ENCODE measurements at regions not wholly inside any gene's neighbourhood (a gene's known extent, or its start where the extent isn't known, plus 50 kb on each side); places are given as distances from the start of the nearest gene placed in this dataset.

- TF ChIP-seq ZNF274 (IDR thresholded peaks at IDR 0.05; ENCODE audit: insufficient read depth, insufficient read length), result no peak
- TF ChIP-seq SMAD5 (IDR thresholded peaks at IDR 0.05; ENCODE audit: low read depth), result no peak
- TF ChIP-seq POLR2AphosphoS2 (IDR thresholded peaks at IDR 0.05; ENCODE audit: low read depth, low read length), result no peak
- TF ChIP-seq BHLHE40 (IDR thresholded peaks at IDR 0.05; ENCODE audit: borderline replicate concordance in 1 of 2, low read depth in 2 of 2, low read length in 1 of 2), result no peak
- TF ChIP-seq EP300 (IDR thresholded peaks at IDR 0.05; ENCODE audit: borderline replicate concordance in 1 of 2, control insufficient read depth in 1 of 2, low read depth in 2 of 2, low read length in 2 of 2), result no peak
These were observed 284.2 kb upstream of the NMUR2 start for GRCh38 chr5:152689250-152689711.
